ENCODE measurements at regions not wholly inside any gene's neighbourhood (a gene's known extent, or its start where the extent isn't known, plus 50 kb on each side); places are given as distances from the start of the nearest gene placed in this dataset.

- Mint-ChIP-seq H3K27me3 (ENCODE audit: insufficient read depth, unreplicated experiment) (no peaks in the 10 kb centered on the region), H3K27ac (ENCODE audit: unreplicated experiment) (no peak overlapping the region), H3K36me3 (ENCODE audit: insufficient read depth, unreplicated experiment) (no peaks in the 10 kb centered on the region), H3K4me1 (ENCODE audit: low read depth, unreplicated experiment) (peaks cover 14% of the 10 kb centered on the region), H3K9me3 (ENCODE audit: unreplicated experiment) (no peaks in the 10 kb centered on the region), H3K4me3 (ENCODE audit: unreplicated experiment) (no peak overlapping the region)
- intact Hi-C loops (cut with micrococcal nuclease; ENCODE audit: unreplicated experiment): no loop called here
- no peaks in the 10 kb centered on the region for H3K27me3 ChIP-seq (replicated peaks; ENCODE audit: control insufficient read depth, insufficient read depth, low read length)
- no peak for DNase-seq
- TF ChIP-seq CTCF (IDR thresholded peaks at IDR 0.05; ENCODE audit: insufficient read depth in 1 of 2, low read depth in 1 of 2, low read length in 1 of 2, severe bottlenecking in 1 of 2, unreplicated experiment in 1 of 2): no peak
- H3K36me3 ChIP-seq (ENCODE audit: control insufficient read depth, insufficient read depth, low read length): 0 out of 2 replicates have a peak, but pooled peaks cover 2% of the 10 kb centered on the region
- BruUV-seq (replicated peaks): no TSS peak
- POLR2A ChIA-PET: no interaction called here
- H3K4me1 ChIP-seq: no peaks in the 10 kb centered on the region
- H3K4me3 ChIP-seq (ENCODE audit: low read depth, low read length): no peak overlapping the region
- CTCF ChIA-PET: no interaction called here
- no peaks in the 10 kb centered on the region for H3K9me3 ChIP-seq
Measured at GRCh38 chr4:10963241-10963640, 278.7 kb upstream of the CLNK start.

GRCh38 chr4:10962246-10962645, 277.7 kb upstream of the CLNK start:
- H3K9me3 Mint-ChIP-seq (ENCODE audit: unreplicated experiment): no peaks in the 10 kb centered on the region
- ChIA-PET POLR2A (no interaction called here), CTCF (no interaction called here)
- Histone ChIP-seq H3K27me3 (replicated peaks; ENCODE audit: control insufficient read depth, insufficient read depth, low read length) (no peaks in the 10 kb centered on the region), H3K4me1 (no peaks in the 10 kb centered on the region), H3K9me3 (no peaks in the 10 kb centered on the region), H3K36me3 (ENCODE audit: control insufficient read depth, insufficient read depth, low read length) (0 out of 2 replicates have a peak, but pooled peaks cover 2% of the 10 kb centered on the region), H3K4me3 (ENCODE audit: low read depth, low read length) (no peak overlapping the region)
- H3K4me1 Mint-ChIP-seq (ENCODE audit: low read depth, unreplicated experiment): peaks cover 17% of the 10 kb centered on the region
- intact Hi-C loops (cut with micrococcal nuclease; ENCODE audit: unreplicated experiment): no loop called here
- no peak overlapping the region for H3K27ac Mint-ChIP-seq (ENCODE audit: unreplicated experiment)
- H3K36me3 Mint-ChIP-seq (ENCODE audit: insufficient read depth, unreplicated experiment): no peaks in the 10 kb centered on the region
- no peak for TF ChIP-seq CTCF (IDR thresholded peaks at IDR 0.05; ENCODE audit: insufficient read depth in 1 of 2, low read depth in 1 of 2, low read length in 1 of 2, severe bottlenecking in 1 of 2, unreplicated experiment in 1 of 2)
- no peak for DNase-seq
- no TSS peak for BruUV-seq (replicated peaks)
- no peaks in the 10 kb centered on the region for H3K27me3 Mint-ChIP-seq (ENCODE audit: insufficient read depth, unreplicated experiment)
- no peak overlapping the region for H3K4me3 Mint-ChIP-seq (ENCODE audit: unreplicated experiment)

- H3K9me3 Mint-ChIP-seq (ENCODE audit: unreplicated experiment): no peaks in the 10 kb centered on the region
- no TSS peak for BruUV-seq (replicated peaks)
Measured at GRCh38 chr4:10960389-10960788, 275.8 kb upstream of the CLNK start.

More at GRCh38 chr4:10960389-10960788, 275.8 kb upstream of the CLNK start:
- Histone ChIP-seq H3K36me3 (ENCODE audit: control insufficient read depth, insufficient read depth, low read length) (0 out of 2 replicates have a peak, but pooled peaks cover 2% of the 10 kb centered on the region), H3K9me3 (no peaks in the 10 kb centered on the region), H3K4me1 (no peaks in the 10 kb centered on the region), H3K4me3 (ENCODE audit: low read depth, low read length) (no peak overlapping the region), H3K27me3 (replicated peaks; ENCODE audit: control insufficient read depth, insufficient read depth, low read length) (no peaks in the 10 kb centered on the region)
- ChIA-PET CTCF (no interaction called here), POLR2A (no interaction called here)
- H3K27me3 Mint-ChIP-seq (ENCODE audit: insufficient read depth, unreplicated experiment): no peaks in the 10 kb centered on the region
- no peak overlapping the region for H3K27ac Mint-ChIP-seq (ENCODE audit: unreplicated experiment)
- peaks cover 17% of the 10 kb centered on the region for H3K4me1 Mint-ChIP-seq (ENCODE audit: low read depth, unreplicated experiment)
- H3K4me3 Mint-ChIP-seq (ENCODE audit: unreplicated experiment): no peak overlapping the region
- no peak for DNase-seq
- TF ChIP-seq CTCF (IDR thresholded peaks at IDR 0.05; ENCODE audit: insufficient read depth in 1 of 2, low read depth in 1 of 2, low read length in 1 of 2, severe bottlenecking in 1 of 2, unreplicated experiment in 1 of 2): no peak
- no peaks in the 10 kb centered on the region for H3K36me3 Mint-ChIP-seq (ENCODE audit: insufficient read depth, unreplicated experiment)
- intact Hi-C loops (cut with micrococcal nuclease; ENCODE audit: unreplicated experiment): no loop called here
